Ishikawa (cell line): ENCODE measurements at regions not wholly inside any gene's neighbourhood (a gene's known extent, or its start where the extent isn't known, plus 50 kb on each side); places are given as distances from the start of the nearest gene placed in this dataset.

ENCODE experiments used
- CEBPB ChIP-seq: IDR thresholded peaks from 2 replicates; pipeline ENCODE4 v1.6.1; 2012
- CREB1 ChIP-seq: IDR thresholded peaks from 2 replicates; pipeline ENCODE4 v1.6.1; 2012; ENCODE audit warnings: low read depth
- EGR1 ChIP-seq: IDR thresholded peaks from 2 replicates; pipeline ENCODE4 v1.6.1; 2012
- EP300 ChIP-seq: IDR thresholded peaks from 2 replicates; pipeline ENCODE4 v1.6.1; 2012; ENCODE audit warnings: borderline replicate concordance
- FOXM1 ChIP-seq: IDR thresholded peaks from 2 replicates; pipeline ENCODE4 v1.6.1; 2012; ENCODE audit warnings: low read depth, borderline replicate concordance
- MAX ChIP-seq: IDR thresholded peaks from 2 replicates; pipeline ENCODE4 v1.6.1; 2012
- NFIC ChIP-seq: IDR thresholded peaks from 2 replicates; pipeline ENCODE4 v1.6.1; 2012
- RAD21 ChIP-seq: IDR thresholded peaks from 2 replicates; pipeline ENCODE4 v1.6.1; 2012; ENCODE audit warnings: low read depth
- REST ChIP-seq: IDR thresholded peaks from 2 replicates; pipeline ENCODE4 v1.6.1; 2012; ENCODE audit warnings: low read depth, mild to moderate bottlenecking
- TAF1 ChIP-seq: IDR thresholded peaks from 2 replicates; pipeline ENCODE4 v1.6.1; 2012; ENCODE audit warnings: low read depth, mild to moderate bottlenecking
- TCF12 ChIP-seq: IDR thresholded peaks from 2 replicates; pipeline ENCODE4 v1.6.1; 2012; ENCODE audit warnings: low read depth
- TEAD4 ChIP-seq: IDR thresholded peaks from 2 replicates; pipeline ENCODE4 v1.6.1; 2012
- USF1 ChIP-seq: IDR thresholded peaks from 2 replicates; pipeline ENCODE4 v1.6.1; 2012
- YY1 ChIP-seq: IDR thresholded peaks from 2 replicates; pipeline ENCODE4 v1.6.1; 2012; ENCODE audit warnings: low read depth

- TF ChIP-seq REST, result no peak
- TF ChIP-seq RAD21, result no peak
- TF ChIP-seq EP300, result no peak
- no peak for TF ChIP-seq USF1
- no peak for TF ChIP-seq FOXM1
- no peak for TF ChIP-seq MAX
- TF ChIP-seq TAF1, result no peak
- TF ChIP-seq YY1, result no peak
- no peak for TF ChIP-seq CEBPB
- no peak for TF ChIP-seq TCF12
- TF ChIP-seq CREB1, result no peak
- no peak for TF ChIP-seq TEAD4
- TF ChIP-seq NFIC, result no peak
- no peak for TF ChIP-seq EGR1
These were observed 112.5 kb upstream of the KL start for GRCh38 chr13:32903720-32904119.
